ENCODE measurements at regions not wholly inside any gene's neighbourhood (a gene's known extent, or its start where the extent isn't known, plus 50 kb on each side); places are given as distances from the start of the nearest gene placed in this dataset.

GRCh38 chr13:97548711-97549110, 114.7 kb downstream of the RAP2A start (continued):
- TF ChIP-seq, protein P1, sequence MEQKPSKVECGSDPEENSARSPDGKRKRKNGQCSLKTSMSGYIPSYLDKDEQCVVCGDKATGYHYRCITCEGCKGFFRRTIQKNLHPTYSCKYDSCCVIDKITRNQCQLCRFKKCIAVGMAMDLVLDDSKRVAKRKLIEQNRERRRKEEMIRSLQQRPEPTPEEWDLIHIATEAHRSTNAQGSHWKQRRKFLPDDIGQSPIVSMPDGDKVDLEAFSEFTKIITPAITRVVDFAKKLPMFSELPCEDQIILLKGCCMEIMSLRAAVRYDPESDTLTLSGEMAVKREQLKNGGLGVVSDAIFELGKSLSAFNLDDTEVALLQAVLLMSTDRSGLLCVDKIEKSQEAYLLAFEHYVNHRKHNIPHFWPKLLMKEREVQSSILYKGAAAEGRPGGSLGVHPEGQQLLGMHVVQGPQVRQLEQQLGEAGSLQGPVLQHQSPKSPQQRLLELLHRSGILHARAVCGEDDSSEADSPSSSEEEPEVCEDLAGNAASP (IDR thresholded peaks at IDR 0.05): no peak
- TF ChIP-seq, protein P2, sequence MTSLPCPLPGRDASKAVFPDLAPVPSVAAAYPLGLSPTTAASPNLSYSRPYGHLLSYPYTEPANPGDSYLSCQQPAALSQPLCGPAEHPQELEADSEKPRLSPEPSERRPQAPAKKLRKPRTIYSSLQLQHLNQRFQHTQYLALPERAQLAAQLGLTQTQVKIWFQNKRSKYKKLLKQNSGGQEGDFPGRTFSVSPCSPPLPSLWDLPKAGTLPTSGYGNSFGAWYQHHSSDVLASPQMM (CRISPR knock-in tag; IDR thresholded peaks at IDR 0.05): no peak
- TF ChIP-seq, protein P3, sequence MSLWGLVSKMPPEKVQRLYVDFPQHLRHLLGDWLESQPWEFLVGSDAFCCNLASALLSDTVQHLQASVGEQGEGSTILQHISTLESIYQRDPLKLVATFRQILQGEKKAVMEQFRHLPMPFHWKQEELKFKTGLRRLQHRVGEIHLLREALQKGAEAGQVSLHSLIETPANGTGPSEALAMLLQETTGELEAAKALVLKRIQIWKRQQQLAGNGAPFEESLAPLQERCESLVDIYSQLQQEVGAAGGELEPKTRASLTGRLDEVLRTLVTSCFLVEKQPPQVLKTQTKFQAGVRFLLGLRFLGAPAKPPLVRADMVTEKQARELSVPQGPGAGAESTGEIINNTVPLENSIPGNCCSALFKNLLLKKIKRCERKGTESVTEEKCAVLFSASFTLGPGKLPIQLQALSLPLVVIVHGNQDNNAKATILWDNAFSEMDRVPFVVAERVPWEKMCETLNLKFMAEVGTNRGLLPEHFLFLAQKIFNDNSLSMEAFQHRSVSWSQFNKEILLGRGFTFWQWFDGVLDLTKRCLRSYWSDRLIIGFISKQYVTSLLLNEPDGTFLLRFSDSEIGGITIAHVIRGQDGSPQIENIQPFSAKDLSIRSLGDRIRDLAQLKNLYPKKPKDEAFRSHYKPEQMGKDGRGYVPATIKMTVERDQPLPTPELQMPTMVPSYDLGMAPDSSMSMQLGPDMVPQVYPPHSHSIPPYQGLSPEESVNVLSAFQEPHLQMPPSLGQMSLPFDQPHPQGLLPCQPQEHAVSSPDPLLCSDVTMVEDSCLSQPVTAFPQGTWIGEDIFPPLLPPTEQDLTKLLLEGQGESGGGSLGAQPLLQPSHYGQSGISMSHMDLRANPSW (CRISPR knock-in tag; IDR thresholded peaks at IDR 0.05): no peak

DNA sequence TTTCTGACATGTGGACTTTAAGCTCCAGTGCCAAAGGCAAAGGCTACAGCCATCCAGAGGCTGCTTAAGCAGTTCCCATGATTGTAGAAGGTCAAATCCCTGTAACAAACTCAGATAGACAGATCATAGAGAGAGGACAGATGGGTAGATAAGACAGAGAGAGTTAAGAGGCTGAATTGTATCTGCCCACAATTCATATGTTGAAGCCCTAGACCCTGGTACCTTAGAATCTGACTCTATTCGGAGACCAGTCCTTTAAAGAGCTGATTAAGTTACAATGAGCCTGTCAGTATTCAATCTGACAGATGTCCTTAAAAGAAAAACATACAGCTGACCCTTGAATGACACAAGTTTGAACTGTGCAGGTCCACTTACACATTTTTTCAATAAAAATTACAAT, 115.2 kb downstream of the RAP2A start:
- in situ Hi-C loops (cut with MboI) (no loop called here), intact Hi-C loops (cut with micrococcal nuclease) (no loop called here)
- Histone ChIP-seq H3K9me3 (replicated peaks; ENCODE audit: control insufficient read depth, insufficient read depth, low read depth, low read length) (no peaks in the 10 kb centered on the region), H3K4me3 (no peak overlapping the region), H3K27ac (ENCODE audit: extremely low read depth, low read depth, low read length) (no peak overlapping the region), H3K4me1 (replicated peaks in 1 of 2; ENCODE audit: control insufficient read depth in 2 of 2, insufficient read depth in 2 of 2, low read length in 2 of 2) (no peaks in the 10 kb centered on the region), H4K20me1 (replicated peaks; ENCODE audit: control insufficient read depth, insufficient read depth, low read length) (no peaks in the 10 kb centered on the region), H3K4me2 (ENCODE audit: insufficient read depth, low read length) (no peak overlapping the region), H3K79me2 (ENCODE audit: control insufficient read depth, insufficient read depth, low read length) (no peaks in the 10 kb centered on the region), H3K36me3 (ENCODE audit: control insufficient read depth, insufficient read depth, low read length) (no peaks in the 10 kb centered on the region), H3K9me1 (ENCODE audit: control insufficient read depth, insufficient read depth, low read length) (no peaks in the 10 kb centered on the region), H2AFZ (ENCODE audit: low read depth, low read length) (no peak overlapping the region), H3K9ac (ENCODE audit: insufficient read depth in 1 of 2, low read depth in 2 of 2, low read length in 2 of 2) (no peak overlapping the region), H3K27me3 (ENCODE audit: control insufficient read depth in 2 of 2, insufficient read depth in 2 of 2, low read length in 2 of 2) (no peaks in the 10 kb centered on the region)
- CTCF ChIA-PET (ENCODE audit: low intra/inter-chr PET ratio): no interaction called here
- ATAC-seq: no peak
- BruUV-seq (replicated peaks): no TSS peak
- no peak for DNase-seq (ENCODE audit: extremely low read depth in 1 of 4, low spot score in 3 of 4)
- FAIRE-seq: no peak
- 0% methylated on average over 1 of the region's 1 CpG for WGBS (ENCODE audit: insufficient coverage, low coverage, missing lambda C conversion rate)
- POLR2A ChIA-PET: no interaction called here
- TF ChIP-seq, protein P4, sequence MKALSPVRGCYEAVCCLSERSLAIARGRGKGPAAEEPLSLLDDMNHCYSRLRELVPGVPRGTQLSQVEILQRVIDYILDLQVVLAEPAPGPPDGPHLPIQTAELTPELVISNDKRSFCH (CRISPR knock-in tag; IDR thresholded peaks at IDR 0.05): no peak
- TF ChIP-seq, protein P4 (tag; IDR thresholded peaks at IDR 0.05): no peak
- TF ChIP-seq RCOR1 (IDR thresholded peaks at IDR 0.05; ENCODE audit: borderline replicate concordance in 1 of 2, low read depth in 2 of 2, low read length in 2 of 2): no peak
- TF ChIP-seq SOX6 (IDR thresholded peaks at IDR 0.05): no peak
- no peak for TF ChIP-seq NR2C2 (CRISPR knock-in tag; IDR thresholded peaks at IDR 0.05)
- TF ChIP-seq NR2C2 (tag; IDR thresholded peaks at IDR 0.05): no peak
- no peak for TF ChIP-seq KDM5B (IDR thresholded peaks at IDR 0.05; ENCODE audit: insufficient replicate concordance, low read depth, low read length)
- no peak for TF ChIP-seq TBP (optimal IDR thresholded peaks at IDR 0.05; ENCODE audit: low read depth, low read length)
- no peak for TF ChIP-seq NCOR1 (IDR thresholded peaks at IDR 0.05)
- no peak for TF ChIP-seq SREBF2 (CRISPR knock-in tag; IDR thresholded peaks at IDR 0.05)
- TF ChIP-seq, protein P5, sequence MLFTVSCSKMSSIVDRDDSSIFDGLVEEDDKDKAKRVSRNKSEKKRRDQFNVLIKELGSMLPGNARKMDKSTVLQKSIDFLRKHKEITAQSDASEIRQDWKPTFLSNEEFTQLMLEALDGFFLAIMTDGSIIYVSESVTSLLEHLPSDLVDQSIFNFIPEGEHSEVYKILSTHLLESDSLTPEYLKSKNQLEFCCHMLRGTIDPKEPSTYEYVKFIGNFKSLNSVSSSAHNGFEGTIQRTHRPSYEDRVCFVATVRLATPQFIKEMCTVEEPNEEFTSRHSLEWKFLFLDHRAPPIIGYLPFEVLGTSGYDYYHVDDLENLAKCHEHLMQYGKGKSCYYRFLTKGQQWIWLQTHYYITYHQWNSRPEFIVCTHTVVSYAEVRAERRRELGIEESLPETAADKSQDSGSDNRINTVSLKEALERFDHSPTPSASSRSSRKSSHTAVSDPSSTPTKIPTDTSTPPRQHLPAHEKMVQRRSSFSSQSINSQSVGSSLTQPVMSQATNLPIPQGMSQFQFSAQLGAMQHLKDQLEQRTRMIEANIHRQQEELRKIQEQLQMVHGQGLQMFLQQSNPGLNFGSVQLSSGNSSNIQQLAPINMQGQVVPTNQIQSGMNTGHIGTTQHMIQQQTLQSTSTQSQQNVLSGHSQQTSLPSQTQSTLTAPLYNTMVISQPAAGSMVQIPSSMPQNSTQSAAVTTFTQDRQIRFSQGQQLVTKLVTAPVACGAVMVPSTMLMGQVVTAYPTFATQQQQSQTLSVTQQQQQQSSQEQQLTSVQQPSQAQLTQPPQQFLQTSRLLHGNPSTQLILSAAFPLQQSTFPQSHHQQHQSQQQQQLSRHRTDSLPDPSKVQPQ (CRISPR knock-in tag; IDR thresholded peaks at IDR 0.05; ENCODE audit: borderline replicate concordance): no peak

Measured in K562 (cell line).